Astrocyte (in vitro differentiated cells and primary cell): ENCODE measurements at regions not wholly inside any gene's neighbourhood (a gene's known extent, or its start where the extent isn't known, plus 50 kb on each side); places are given as distances from the start of the nearest gene placed in this dataset.

ENCODE experiments used
- DNase-seq: peaks from one replicate; pipeline ENCODE4 v3.0.0-alpha.2; 2010; ENCODE audit warnings: low read depth
- FAIRE-seq: peaks from 2 replicates; lab custom pipeline; 2011; peaks lifted over from hg19 to GRCh38; lab: Jason Lieb, UNC
- H2AFZ ChIP-seq: 2 replicates; pipeline ENCODE4 v1.6.0; 2012; ENCODE audit warnings: low read depth, low read length, inconsistent platforms
- H3K27ac ChIP-seq: 2 replicates; pipeline ENCODE4 v1.5.1; 2011; ENCODE audit warnings: low read depth, low read length, inconsistent platforms
- H3K27me3 ChIP-seq: 2 replicates; pipeline ENCODE4 v1.6.0; 2011; ENCODE audit warnings: low read length, inconsistent platforms; ENCODE audit not compliant: insufficient read depth
- H3K36me3 ChIP-seq: 2 replicates; pipeline ENCODE4 v1.5.1; 2011; ENCODE audit warnings: low read length, inconsistent platforms; ENCODE audit not compliant: insufficient read depth
- H3K4me1 ChIP-seq: 2 replicates; pipeline ENCODE4 v1.5.1; 2011; ENCODE audit warnings: low read length, inconsistent platforms; ENCODE audit not compliant: insufficient read depth
- H3K4me2 ChIP-seq: 2 replicates; pipeline ENCODE4 v1.6.0; 2012; ENCODE audit warnings: low read length, inconsistent platforms
- H3K4me3 ChIP-seq: 2 replicates; pipeline ENCODE4 v1.5.1; 2011; ENCODE audit warnings: low read depth, mild to moderate bottlenecking, low read length, inconsistent platforms; ENCODE audit not compliant: insufficient read depth
- H3K79me2 ChIP-seq: 2 replicates; pipeline ENCODE4 v1.6.0; 2012; ENCODE audit warnings: mild to moderate bottlenecking, low read length, inconsistent platforms; ENCODE audit not compliant: insufficient read depth
- H3K9ac ChIP-seq: 2 replicates; pipeline ENCODE4 v1.6.0; 2012; ENCODE audit warnings: mild to moderate bottlenecking, low read length, inconsistent platforms
- H3K9me3 ChIP-seq: 2 replicates; pipeline ENCODE4 v1.5.1; 2012; ENCODE audit warnings: low read depth, mild to moderate bottlenecking, low read length, inconsistent platforms; ENCODE audit not compliant: insufficient read depth
- H4K20me1 ChIP-seq: 2 replicates; pipeline ENCODE4 v1.6.0; 2012; ENCODE audit warnings: low read length, inconsistent platforms; ENCODE audit not compliant: insufficient read depth
- H3K27ac Mint-ChIP-seq: one replicate; pipeline ENCODE4 v1.8.0; 2021; ENCODE audit warnings: mild to moderate bottlenecking, mixed read lengths; ENCODE audit not compliant: unreplicated experiment
- H3K27me3 Mint-ChIP-seq: one replicate; pipeline ENCODE4 v1.8.0; 2021; ENCODE audit warnings: low read depth, mixed read lengths; ENCODE audit not compliant: unreplicated experiment
- H3K36me3 Mint-ChIP-seq: one replicate; pipeline ENCODE4 v1.8.0; 2021; ENCODE audit warnings: low read depth, mixed read lengths; ENCODE audit not compliant: unreplicated experiment
- H3K4me1 Mint-ChIP-seq: one replicate; pipeline ENCODE4 v1.8.0; 2021; ENCODE audit warnings: low read depth, mixed read lengths; ENCODE audit not compliant: unreplicated experiment
- H3K4me3 Mint-ChIP-seq: one replicate; pipeline ENCODE4 v1.8.0; 2021; ENCODE audit warnings: mild to moderate bottlenecking, moderate library complexity, mixed read lengths; ENCODE audit not compliant: unreplicated experiment
- H3K9me3 Mint-ChIP-seq: one replicate; pipeline ENCODE4 v1.8.0; 2021; ENCODE audit warnings: mild to moderate bottlenecking, mixed read lengths; ENCODE audit not compliant: unreplicated experiment
- CTCF ChIP-seq: IDR thresholded peaks from 2 replicates; pipeline ENCODE4 v1.5.1; 2011; ENCODE audit warnings: low read depth, mild to moderate bottlenecking, inconsistent platforms, low read length, moderate library complexity; ENCODE audit not compliant: insufficient read depth
- EZH2 ChIP-seq: IDR thresholded peaks from 2 replicates; pipeline ENCODE4 v1.6.1; 2012; ENCODE audit warnings: mild to moderate bottlenecking, low read length, inconsistent platforms; ENCODE audit not compliant: insufficient read depth

GRCh38 chr4:186840771-186841301 lies 117.2 kb upstream of the FAT1 start:
- Mint-ChIP-seq H3K4me3 (no peak overlapping the region), H3K9me3 (no peaks in the 10 kb centered on the region), H3K4me1 (peaks cover 21% of the 10 kb centered on the region), H3K27ac (no peak overlapping the region), H3K36me3 (no peaks in the 10 kb centered on the region), H3K27me3 (no peaks in the 10 kb centered on the region)
- peaks cover 29% of the 10 kb centered on the region for H3K4me1 ChIP-seq
- FAIRE-seq (no peak), DNase-seq (no peak)
- no peaks in the 10 kb centered on the region for H4K20me1 ChIP-seq
- no peak overlapping the region for H3K9ac ChIP-seq
- TF ChIP-seq EZH2 (no peak), CTCF (no peak)
- H3K9me3 ChIP-seq: no peaks in the 10 kb centered on the region
- H3K27me3 ChIP-seq: no peaks in the 10 kb centered on the region
- H3K79me2 ChIP-seq: no peaks in the 10 kb centered on the region
- no peak overlapping the region for H3K27ac ChIP-seq
- H3K4me2 ChIP-seq: no peak overlapping the region
- H3K4me3 ChIP-seq: no peak overlapping the region
- no peaks in the 10 kb centered on the region for H3K36me3 ChIP-seq
- no peak overlapping the region for H2AFZ ChIP-seq

GRCh38 chr4:186844059-186844681 lies 120.5 kb upstream of the FAT1 start:
- TF ChIP-seq CTCF: no peak
- TF ChIP-seq EZH2: no peak
- no peaks in the 10 kb centered on the region for H4K20me1 ChIP-seq
- Mint-ChIP-seq H3K4me3 (no peak overlapping the region), H3K9me3 (no peaks in the 10 kb centered on the region), H3K27me3 (no peaks in the 10 kb centered on the region), H3K27ac (peak overlapping the region; percentile 93), H3K4me1 (peaks cover 24% of the 10 kb centered on the region), H3K36me3 (no peaks in the 10 kb centered on the region)
- H3K79me2 ChIP-seq: no peaks in the 10 kb centered on the region
- H3K27ac ChIP-seq: peak overlapping the region; percentile 76
- no peaks in the 10 kb centered on the region for H3K36me3 ChIP-seq
- peak; percentile 66 for FAIRE-seq
- DNase-seq: peak; percentile 62
- peak overlapping the region; percentile 4 for H3K4me3 ChIP-seq
- H3K4me2 ChIP-seq: peak overlapping the region; percentile 82
- H3K9me3 ChIP-seq: no peaks in the 10 kb centered on the region
- H3K4me1 ChIP-seq: peaks cover 31% of the 10 kb centered on the region
- no peaks in the 10 kb centered on the region for H3K27me3 ChIP-seq
- H3K9ac ChIP-seq: peak overlapping the region; percentile 69
- peak overlapping the region; percentile 71 for H2AFZ ChIP-seq

GRCh38 chr4:186845137-186845842 lies 121.6 kb upstream of the FAT1 start:
- Histone ChIP-seq H3K36me3 (no peaks in the 10 kb centered on the region), H3K4me2 (peak overlapping the region; percentile 82), H3K27me3 (no peaks in the 10 kb centered on the region), H3K79me2 (no peaks in the 10 kb centered on the region), H4K20me1 (no peaks in the 10 kb centered on the region), H3K9ac (peak overlapping the region; percentile 69), H2AFZ (peak overlapping the region; percentile 72), H3K27ac (peak overlapping the region; percentile 76), H3K4me1 (peaks cover 25% of the 10 kb centered on the region), H3K4me3 (no peak overlapping the region), H3K9me3 (no peaks in the 10 kb centered on the region)
- no peaks in the 10 kb centered on the region for H3K27me3 Mint-ChIP-seq
- DNase-seq (peak; percentile 96), FAIRE-seq (peak; percentile 93)
- peaks cover 3% of the 10 kb centered on the region for H3K9me3 Mint-ChIP-seq
- TF ChIP-seq CTCF (no peak), EZH2 (no peak)
- no peaks in the 10 kb centered on the region for H3K36me3 Mint-ChIP-seq
- H3K27ac Mint-ChIP-seq: peak overlapping the region; percentile 78
- H3K4me1 Mint-ChIP-seq: peaks cover 18% of the 10 kb centered on the region
- no peak overlapping the region for H3K4me3 Mint-ChIP-seq
